NCI-H69 (cell line): ENCODE measurements at regions not wholly inside any gene's neighbourhood (a gene's known extent, or its start where the extent isn't known, plus 50 kb on each side); places are given as distances from the start of the nearest gene placed in this dataset.
A peak's percentile ranks its signal among the peaks of the same experiment; 100 is the strongest.

Experiments used
- DNase-seq: peaks from one replicate; lab custom pipeline; 2025; lab: John Stamatoyannopoulos, UW

DNA sequence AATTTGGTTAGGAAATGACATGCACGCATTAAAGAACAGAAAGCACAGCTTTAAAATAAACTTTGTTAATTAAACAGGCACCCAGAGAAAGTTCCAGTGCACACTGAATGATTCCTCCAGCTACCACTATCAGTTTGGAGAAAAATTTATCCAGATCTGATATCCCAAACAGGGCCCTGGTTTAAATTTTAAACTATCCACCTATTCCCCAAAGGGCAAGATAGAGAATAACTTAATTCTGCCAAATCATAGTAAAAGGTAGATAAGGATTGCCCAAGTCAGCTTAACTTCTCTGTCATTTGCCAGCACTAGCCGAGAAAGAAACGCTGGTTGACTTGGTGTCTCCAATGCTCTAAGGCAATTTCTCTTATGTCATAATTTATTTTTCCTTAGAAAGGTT is 321.9 kb upstream of the PKDCC start:
- DNase-seq, result no peak

DNA sequence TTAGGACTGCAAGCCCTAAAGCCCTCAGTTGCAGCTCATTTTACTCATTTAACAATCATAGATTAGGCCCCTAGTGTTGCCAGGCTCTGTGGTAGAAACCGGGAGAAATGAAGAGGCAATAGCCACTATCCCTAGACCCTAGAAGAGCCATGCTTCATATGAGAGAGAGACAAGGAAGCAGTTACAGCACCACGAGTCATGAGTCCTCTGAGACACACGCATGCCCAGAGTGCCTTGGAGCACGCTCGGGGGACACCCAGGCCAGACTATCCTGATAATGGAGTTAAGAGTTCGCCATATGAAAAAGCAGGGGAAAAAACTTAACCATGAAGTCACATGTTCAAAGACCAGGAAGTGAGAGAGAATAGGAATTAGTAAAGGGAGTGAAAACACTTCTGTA is 321.5 kb upstream of the PKDCC start:
- DNase-seq, result no peak

DNA sequence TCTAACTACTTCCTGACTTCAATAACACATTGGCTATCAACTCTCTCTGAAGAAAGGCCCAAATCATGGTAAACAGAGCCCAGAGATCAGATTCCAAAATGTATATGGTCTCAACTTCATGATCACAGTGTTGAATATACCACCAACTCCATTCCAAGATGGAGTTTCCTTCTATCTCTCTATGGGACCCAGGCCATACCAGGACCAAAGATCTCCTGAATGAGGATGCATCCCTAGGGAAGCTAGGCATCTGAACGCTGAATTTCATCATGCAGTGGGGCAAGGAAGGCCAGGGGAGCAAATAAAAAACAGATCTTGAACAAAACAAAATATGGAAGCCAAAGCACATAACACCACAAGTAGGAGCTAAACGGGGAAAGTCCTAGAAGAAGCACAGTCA is 320.7 kb upstream of the PKDCC start:
- no peak for DNase-seq

DNA sequence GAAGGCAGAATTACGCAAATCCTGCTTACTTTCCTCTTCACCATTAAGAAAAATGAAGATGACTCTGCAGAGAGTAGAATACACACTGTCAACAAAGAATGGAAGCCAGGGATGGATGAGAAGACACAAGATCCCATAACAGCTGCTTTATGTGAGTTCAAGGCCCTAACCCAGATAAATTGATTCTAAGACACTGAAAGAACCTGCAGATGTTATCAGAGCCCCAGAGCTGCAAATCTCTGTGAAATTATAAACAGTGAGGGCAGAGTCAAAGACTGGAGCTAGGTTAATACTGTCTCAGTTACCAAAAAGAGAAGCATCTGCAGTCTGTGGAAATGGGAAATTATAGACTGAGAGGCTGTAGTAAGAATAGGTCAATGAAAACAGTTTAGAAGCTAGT is 320.1 kb upstream of the PKDCC start:
- DNase-seq, result no peak

DNA sequence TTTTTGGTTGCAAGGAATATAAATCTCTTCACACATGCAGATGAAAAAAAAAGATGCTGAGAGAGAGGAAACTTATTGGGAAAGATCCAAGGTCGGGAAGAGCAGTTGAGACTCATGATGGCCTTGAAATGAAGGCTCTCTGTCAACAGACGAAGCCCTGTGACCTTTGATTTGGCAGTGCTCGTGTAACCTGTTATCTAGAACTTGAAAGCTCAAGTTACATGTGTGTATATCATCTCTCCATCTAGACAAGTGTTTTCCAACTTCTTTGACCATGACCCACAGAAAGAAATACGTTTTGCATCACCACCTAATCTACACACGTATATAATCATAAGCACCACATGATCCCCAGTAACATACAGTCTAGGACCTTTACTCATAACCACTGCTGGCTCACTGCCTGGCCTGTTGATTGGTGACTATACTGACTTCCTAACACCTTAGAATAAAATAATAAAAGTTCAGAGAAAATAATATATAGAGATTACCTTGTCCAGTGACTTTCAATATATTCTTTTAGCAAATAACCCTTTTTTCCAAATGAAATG is 319.0 kb upstream of the PKDCC start:
- no peak for DNase-seq

DNA sequence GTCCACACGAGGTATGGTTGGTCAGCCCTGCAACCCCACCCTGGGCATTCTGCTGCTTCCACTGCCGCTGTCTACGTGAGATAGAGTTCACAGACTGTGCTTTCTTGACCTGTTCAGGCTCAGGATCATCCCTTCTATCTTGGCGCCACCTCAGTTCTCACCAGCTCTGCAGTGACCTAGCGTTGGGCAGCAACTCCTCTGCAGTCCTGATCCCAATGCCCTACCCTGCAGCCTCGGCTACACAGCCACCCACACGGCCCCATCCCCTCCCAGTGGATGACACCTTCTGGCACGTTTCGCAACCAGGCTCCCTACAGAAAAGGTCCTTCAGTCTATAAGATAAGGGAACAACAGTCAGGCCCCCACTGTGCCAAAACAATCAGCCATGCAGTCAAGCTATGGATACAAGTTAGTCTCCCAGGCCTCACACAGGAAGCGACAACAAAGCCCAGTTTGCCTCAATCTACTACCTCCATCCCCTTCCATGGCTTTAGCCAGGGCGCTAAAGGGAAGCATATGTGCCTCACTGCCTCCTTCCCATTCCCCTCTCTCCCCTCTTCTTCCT is 317.9 kb upstream of the PKDCC start:
- no peak for DNase-seq

DNA sequence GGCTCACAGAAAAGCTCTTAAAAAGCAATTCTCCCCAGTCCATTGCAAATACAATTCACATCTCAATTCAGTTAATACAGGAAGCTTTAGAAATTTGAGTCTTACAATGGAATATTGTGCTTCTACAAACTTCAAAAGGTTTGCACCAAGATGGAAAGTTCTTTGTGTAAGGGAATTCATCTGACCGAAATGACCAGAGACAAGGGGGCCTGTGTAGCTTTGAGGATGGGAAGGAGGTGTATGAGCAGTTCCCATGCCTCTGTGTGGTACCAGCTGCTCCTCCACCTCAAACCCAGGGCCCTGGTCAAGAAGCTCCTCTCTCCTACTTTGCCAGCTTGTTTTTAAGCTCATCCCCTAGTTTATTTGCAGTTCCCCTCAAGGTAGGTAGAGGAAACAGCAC is 312.8 kb upstream of the PKDCC start:
- DNase-seq, result no peak

DNA sequence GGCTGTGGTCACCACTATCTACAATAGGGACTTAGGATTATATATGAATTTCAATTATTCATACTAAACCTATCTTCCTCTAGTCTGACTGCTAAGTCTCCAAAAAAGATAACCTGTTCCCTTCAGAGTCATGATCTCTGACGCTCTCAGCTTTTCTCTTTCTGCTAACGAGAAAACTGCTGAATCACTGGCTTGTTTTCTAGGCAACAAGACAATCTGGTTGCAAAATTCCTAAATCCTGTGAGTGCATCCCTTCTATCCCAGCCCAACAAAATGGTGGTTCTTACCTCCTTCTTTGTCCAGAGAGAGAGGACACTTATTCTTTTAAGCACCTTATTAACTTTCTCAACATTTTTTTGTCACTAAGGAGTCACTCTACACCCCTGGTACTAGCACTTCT is 312.3 kb upstream of the PKDCC start:
- DNase-seq, result no peak

DNA sequence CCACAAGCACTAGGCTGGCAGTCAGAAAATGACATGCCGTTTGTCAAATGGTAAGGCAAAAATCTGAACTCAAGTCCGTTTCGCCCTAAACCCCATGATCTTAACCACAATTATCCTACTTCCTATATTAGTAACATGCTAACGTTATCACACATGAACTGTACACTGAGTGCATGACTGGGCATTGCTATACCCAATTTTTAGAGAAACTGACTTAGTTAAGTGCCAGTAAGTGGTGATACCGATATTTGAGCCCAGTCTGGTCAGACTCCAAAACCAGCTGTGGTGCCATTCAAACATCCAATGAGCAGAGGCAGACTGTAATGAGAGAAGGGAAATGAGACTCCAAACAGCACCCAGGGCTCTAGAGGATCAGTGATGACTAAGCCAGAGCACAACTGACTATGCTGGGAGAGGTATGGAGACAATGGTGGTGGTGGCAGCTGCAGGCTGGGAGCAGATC is 311.7 kb upstream of the PKDCC start:
- peak; percentile 4 for DNase-seq

DNA sequence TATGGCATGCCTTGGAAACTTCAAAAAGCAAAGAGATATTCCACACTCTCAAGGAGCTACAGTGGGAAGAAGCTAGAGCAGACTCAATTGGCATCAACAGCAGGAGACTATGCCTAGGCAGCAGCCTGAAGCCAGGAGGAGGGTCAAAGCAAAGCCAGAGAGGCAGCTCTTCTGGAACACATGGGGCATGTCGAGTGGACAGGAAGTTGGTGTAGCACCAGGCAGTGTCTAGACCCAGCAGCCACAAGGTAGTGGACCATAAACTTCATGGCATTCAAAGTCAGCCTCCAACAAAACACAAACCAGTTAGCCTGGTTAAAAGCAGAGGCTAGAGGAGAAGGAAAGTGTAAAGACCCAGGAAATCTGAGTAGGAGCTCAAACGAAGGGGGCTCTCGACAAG is 311.2 kb upstream of the PKDCC start:
- no peak for DNase-seq

DNA sequence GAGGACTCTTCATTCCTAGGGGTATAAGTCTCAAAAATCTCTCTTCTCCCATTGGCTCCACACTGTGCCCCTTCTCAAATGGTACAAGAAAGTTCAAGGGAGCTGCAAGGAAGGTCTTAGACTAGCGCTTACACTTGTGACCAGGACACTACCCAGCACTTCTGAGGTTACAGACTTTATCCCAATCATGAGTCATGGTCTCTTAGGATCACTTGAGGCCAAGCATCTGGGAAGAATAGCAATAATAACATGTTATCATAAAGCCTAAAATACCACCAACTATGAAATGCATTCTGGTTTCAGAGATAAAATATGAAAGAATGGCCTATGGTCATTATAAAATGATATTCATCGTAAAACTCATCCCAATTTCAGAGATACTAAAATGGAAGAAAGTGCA is 309.9 kb upstream of the PKDCC start:
- DNase-seq, result no peak

DNA sequence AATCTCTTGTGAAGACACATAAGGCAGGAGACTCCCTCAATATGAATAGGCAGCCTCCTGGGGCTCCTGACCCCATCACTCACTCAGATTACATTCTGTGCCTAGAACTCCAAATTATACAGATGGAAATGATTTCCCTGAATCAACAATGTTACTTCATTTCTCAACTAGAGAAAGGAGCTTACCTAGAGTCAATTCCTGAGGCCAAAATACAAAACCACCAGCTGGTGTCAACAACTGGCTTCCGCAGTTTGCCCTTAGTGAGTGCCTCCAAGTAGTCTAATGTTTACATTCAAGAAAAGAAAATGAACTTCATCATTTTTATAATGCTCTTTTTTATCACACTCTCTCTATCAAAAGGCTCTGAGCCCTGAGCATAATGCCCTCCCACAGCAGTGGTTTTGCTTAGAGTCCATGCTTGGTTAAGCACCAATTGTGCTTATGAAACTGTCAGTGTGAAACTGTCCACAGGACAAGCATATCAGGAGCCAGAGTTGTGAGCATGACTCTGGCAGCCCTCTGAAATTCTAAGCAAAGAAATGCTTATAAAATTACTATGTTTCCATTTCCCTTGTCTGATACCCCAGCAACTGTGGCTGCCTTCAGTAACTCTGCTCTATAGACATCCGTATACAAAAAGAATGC is 305.7 kb upstream of the PKDCC start:
- DNase-seq, result peak; percentile 91

DNA sequence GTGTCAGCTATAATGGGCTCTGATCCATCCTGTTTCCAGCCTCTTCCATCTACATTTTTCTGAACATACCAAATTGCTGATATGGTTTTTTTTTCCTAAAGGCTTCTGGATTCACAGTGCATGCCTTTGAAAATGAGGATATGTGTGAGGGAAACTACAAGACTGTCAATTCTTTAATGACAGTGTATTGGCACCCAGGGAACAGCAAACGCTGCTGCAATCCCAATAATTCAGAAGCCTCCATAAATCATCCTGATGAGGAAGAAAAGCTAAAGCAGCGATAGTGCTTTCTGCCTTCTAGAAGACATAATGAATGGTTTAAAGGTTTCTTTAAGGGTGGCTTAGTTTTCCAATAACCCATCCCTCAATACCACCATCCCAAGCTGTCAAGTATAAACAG is 304.5 kb upstream of the PKDCC start:
- peak; percentile 28 for DNase-seq

DNA sequence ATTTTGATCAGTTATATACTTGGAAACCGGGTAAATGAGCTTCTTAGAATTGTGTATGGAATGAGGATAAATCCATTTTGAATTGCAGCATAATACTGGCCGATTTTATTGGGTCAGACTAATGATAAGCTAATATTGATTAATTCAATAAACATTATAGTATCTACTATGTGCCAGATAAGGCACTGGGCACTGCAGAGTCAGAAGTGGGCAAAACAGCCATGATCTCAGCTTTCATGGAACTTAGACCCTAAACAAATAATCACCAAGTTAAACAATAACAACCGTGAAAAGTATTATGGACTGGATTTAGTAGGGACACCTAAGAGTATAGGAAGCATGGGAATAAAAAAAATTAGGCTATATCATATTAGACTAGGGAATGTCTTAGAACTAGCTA is 297.0 kb upstream of the PKDCC start:
- no peak for DNase-seq

DNA sequence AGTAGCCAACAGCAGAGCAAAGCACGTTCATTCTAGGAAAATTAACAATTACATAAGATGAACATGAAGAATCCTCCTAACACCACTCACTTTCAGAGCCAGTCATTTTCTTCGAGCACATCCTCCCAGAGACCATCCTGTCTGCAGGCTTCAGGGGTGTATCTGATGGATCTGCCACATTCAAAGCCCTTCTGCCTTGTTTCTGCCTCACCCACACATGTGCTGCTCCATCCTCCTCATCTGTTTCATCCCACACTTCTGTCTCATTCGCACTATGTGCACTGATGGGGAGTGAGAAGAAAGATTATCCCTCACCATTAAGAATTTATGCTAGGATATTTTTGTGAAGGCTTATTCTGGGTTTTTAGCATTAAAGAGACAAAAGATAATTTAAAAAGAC is 287.9 kb upstream of the PKDCC start:
- no peak for DNase-seq

DNA sequence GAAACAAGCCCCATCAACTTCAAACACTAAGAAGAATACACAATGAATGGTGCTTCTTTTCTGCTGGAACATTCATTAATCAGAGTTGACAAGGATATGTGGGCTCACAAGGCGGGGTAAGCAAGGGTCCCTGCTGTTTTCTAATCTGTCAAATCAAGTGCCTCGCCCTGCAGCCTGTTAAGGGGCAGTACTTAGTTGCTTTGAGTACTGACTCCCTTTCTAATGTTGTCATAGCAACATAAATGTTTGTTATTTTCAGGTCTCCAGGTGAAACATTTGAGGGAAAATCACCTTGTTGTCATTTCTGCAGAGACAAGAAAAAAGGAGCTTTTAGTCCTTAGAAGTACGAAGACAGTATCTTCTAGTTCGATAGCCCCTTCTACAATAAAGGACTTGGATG is 284.7 kb upstream of the PKDCC start:
- DNase-seq, result peak; percentile 79

DNA sequence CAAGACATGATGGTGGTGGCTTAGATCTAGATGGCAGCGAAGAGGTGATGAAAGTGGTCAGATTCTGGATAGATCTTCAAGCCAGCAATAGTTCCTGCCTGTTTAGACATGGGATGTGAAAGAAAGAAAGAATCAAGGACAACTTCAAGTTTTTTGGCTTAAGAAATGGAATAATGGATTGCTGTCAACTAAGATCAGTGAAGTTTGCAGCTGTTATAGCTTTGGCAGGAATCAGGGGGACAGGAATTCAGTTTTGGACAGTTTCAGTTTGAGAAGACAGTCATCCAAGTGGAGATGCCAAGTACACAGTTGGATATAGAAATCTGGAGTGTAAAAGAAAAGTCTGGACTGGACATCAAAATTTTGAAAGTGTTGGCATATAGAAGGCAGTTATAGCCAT is 283.7 kb upstream of the PKDCC start:
- no peak for DNase-seq

DNA sequence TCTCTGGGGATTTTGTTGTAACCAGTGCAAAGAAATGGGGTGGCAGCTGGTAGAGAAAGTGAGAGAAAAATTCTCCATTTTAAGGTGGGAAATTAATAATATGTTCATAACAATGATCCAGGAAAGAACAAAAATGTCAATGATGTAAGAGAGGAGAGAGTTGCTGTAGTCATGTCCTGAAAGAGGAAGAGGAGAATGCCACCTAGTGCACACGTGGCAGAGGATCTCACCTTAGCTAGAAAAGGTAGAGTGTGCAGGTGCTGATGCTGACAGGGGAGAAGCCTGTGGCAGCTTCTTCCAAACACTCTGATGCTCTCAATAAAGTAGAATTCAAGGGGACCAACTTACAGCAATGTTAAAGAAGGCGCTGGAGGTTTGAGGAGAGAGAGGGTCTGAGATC is 282.9 kb upstream of the PKDCC start:
- peak; percentile 42 for DNase-seq

DNA sequence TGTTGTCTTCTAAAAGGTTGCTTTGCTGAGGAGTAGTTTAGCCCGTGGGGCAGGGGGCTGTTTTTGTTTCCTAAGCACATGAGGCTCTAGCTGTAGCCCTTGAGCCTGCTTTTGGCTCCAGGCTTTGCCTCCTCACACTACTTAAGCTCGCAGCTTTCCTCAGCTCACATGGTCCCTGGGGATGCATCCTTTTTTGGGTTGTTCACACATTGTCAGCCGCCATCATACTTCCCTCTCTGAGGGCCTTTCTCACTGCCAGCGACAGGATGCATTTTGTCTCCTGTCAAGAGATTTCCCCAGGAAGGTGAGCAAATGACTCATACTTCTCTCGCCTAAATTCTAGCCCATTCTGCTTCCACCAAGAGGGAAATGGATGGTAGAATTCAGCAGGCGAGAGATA is 279.5 kb upstream of the PKDCC start:
- no peak for DNase-seq

DNA sequence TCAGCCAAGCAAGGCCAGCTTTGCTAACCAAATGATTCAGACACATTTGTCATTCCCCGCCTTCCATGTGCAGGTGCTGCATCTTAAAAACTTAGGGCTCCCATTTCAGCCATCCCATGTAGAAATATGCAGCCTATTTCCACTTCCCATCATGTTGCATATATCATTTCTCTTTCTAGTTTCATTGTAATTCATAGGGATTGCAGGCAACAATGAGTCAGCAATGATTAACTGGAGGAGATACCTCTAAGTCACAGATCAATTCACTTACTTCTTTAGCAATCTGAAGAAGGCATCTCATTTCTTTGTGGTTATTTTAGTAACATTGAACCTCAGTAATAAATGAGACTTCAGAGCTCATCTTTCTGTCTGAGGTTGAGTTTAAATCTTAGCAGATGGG is 276.1 kb upstream of the PKDCC start:
- no peak for DNase-seq

DNA sequence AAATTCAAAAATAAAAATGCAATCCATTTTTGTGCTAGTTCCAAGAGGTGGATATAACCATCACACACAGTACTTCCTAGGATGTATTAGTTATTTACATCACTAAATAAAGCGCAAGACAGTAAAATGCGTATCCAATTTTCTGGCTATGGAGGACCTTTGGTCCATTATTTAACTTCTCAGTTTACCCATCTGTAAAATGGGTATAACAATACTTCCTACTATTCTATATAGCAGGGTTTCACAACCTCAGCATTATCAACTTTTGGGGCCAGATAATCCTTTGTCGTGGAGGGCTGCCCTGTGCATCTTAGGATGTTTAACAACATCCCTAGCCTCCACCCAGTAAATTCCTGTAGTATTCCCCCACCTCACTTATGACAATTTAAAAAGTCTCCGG is 275.1 kb upstream of the PKDCC start:
- DNase-seq, result no peak

DNA sequence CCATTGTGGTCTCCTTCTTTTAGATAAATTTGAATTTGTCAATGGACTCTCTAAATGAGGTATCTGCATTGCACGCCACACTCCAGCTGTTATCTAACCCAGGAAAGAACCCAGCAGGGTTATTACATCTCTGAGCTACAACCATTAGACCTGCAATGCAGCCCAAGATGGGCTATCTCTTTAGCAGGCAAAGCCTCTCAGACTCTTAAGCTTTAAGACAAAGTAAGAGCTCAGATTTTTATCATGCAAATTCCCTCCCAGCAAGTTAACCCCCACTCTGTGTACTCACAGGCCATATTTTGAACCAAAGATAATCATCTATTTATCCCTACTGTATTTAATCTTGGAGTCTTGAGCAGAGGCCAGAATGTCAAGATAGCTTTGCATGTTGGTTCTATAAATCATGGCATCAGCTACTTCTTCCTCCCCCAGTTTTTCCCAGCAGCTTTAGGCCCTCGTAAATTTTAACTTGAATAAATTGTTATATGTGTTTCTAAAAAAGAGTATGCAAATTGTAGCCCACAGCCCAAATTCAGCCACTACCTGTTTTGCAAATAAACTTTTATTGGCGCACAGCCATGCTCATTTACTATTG is 273.7 kb upstream of the PKDCC start:
- no peak for DNase-seq

DNA sequence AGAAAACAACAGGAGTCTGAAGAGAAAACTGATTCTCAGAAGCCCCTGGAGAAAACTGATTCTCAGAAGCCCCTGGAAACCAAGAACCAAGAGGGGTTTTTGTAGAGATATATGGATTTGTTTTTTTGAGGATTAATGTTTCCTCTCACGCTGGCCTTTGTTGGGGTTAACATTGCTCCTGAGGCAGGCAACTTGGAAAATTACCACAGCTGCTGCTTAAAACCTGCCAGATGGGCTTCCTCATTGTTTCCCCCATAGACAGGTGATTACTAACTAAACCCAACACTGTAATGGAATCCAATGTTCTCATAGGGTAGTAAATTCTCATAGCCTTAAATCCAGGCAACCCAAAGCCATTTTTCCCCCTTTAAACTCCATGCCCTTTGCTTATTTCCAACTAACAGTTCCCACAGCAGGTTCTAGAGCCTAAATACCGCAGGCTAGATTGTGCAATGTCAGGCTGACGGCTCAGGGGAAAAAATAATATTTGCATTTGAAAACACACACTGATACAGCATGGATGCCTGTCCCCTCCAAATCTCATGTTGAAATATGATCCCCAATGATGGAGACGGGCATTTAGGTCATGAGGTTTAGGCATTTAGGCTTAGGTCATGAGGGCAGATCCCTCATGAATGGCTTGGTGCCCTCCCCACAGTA is 272.3 kb upstream of the PKDCC start:
- peak; percentile 56 for DNase-seq
